HG03521 (cell line): ENCODE measurements at regions not wholly inside any gene's neighbourhood (a gene's known extent, or its start where the extent isn't known, plus 50 kb on each side); places are given as distances from the start of the nearest gene placed in this dataset.
"Not testable (repeated sequence)": the region's sequence is repeated elsewhere in the genome, so short reads cannot be mapped to it uniquely, and the experiment has no call there.

Experiments used
- ATAC-seq: cut with Tn5 transposase; IDR thresholded peaks from one replicate; pipeline ENCODE4 v1.9.1; 2021; ENCODE audit warnings: mild to moderate bottlenecking, moderate library complexity; ENCODE audit not compliant: unreplicated experiment

GRCh38 chr3:56927855-56928254 lies 126.1 kb upstream of the ARHGEF3 start:
- ATAC-seq: no peak

GRCh38 chr3:56926947-56927282 lies 125.2 kb upstream of the ARHGEF3 start:
- no peak for ATAC-seq

GRCh38 chr3:56926243-56926946 lies 124.6 kb upstream of the ARHGEF3 start:
- no peak for ATAC-seq

GRCh38 chr3:56924700-56925099 lies 123.0 kb upstream of the ARHGEF3 start:
- not testable (repeated sequence) for ATAC-seq

- ATAC-seq: no peak
Observed at GRCh38 chr3:56923526-56924224, 121.9 kb upstream of the ARHGEF3 start.

- ATAC-seq: no peak
Observed at GRCh38 chr3:56921573-56922453, 120.1 kb upstream of the ARHGEF3 start.

GRCh38 chr3:56919797-56920195 lies 118.0 kb upstream of the ARHGEF3 start:
- no peak for ATAC-seq

- ATAC-seq: no peak
Observed at GRCh38 chr3:56919137-56919796, 117.5 kb upstream of the ARHGEF3 start.

- ATAC-seq: peak; percentile 40
Observed at GRCh38 chr3:56918111-56918568, 116.4 kb upstream of the ARHGEF3 start.

GRCh38 chr3:56917361-56918110 lies 115.8 kb upstream of the ARHGEF3 start:
- peak; percentile 53 for ATAC-seq

GRCh38 chr3:56916716-56917360 lies 115.1 kb upstream of the ARHGEF3 start:
- ATAC-seq: no peak

GRCh38 chr3:56915966-56916586 lies 114.3 kb upstream of the ARHGEF3 start:
- peak; percentile 43 for ATAC-seq

- no peak for ATAC-seq
Observed at GRCh38 chr3:56914646-56915045, 112.9 kb upstream of the ARHGEF3 start.

- ATAC-seq: no peak
Observed at GRCh38 chr3:56911363-56911762, 109.6 kb upstream of the ARHGEF3 start.

- ATAC-seq: no peak
Observed at GRCh38 chr3:56909349-56909748, 107.6 kb upstream of the ARHGEF3 start.

GRCh38 chr3:56908004-56908403 lies 106.3 kb upstream of the ARHGEF3 start:
- no peak for ATAC-seq

- no peak for ATAC-seq
Observed at GRCh38 chr3:56904552-56905215, 102.9 kb upstream of the ARHGEF3 start.

GRCh38 chr3:56903231-56903782 lies 101.6 kb upstream of the ARHGEF3 start:
- ATAC-seq: no peak
